Upper lobe of left lung (tissue), 6 donors: ENCODE measurements at regions not wholly inside any gene's neighbourhood (a gene's known extent, or its start where the extent isn't known, plus 50 kb on each side); places are given as distances from the start of the nearest gene placed in this dataset.

Experiments
- ATAC-seq, 2 donors: fragments of 200-7000 bp; cut with Tn5 transposase; one replicate each; pipeline ENCODE4 v1.9.1; 2022; ENCODE audit warnings: mild to moderate bottlenecking in 2 of 2, moderate library complexity in 2 of 2; ENCODE audit not compliant: low FRiP score in 2 of 2
- DNase-seq, 2 donors: peaks; one replicate each; pipeline ENCODE4 v3.0.0-alpha.2; 2019 to 2020
- H3K27ac ChIP-seq, 4 donors: fragments of 200-600 bp; sonication (generic); one replicate each; pipeline ENCODE4 v1.5.1; 2016 to 2019
- H3K27me3 ChIP-seq, 4 donors: fragments of 200-600 bp; sonication (generic); one replicate each; pipeline ENCODE4 v1.5.1; 2017 to 2019
- H3K36me3 ChIP-seq, 4 donors: fragments of 200-600 bp; sonication (generic); one replicate each; pipeline ENCODE4 v1.5.1; 2016 to 2019
- H3K4me1 ChIP-seq, 4 donors: fragments of 200-600 bp; sonication (generic); one replicate each; pipeline ENCODE4 v1.5.1; 2018 to 2019
- H3K4me3 ChIP-seq, 4 donors: fragments of 200-600 bp; sonication (generic); one replicate each; pipeline ENCODE4 v1.5.1; 2017 to 2019; ENCODE audit warnings: mild to moderate bottlenecking in 2 of 4, moderate library complexity in 1 of 4
- H3K9me3 ChIP-seq, 4 donors: fragments of 200-600 bp; sonication (generic); one replicate each; pipeline ENCODE4 v1.5.1; 2018 to 2019
- EP300 ChIP-seq, 4 donors: sonication (generic); formaldehyde crosslinking; IDR thresholded peaks; one replicate each; pipeline ENCODE4 v1.5.1; 2017; ENCODE audit warnings: antibody characterized with exemption in 4 of 4, control low read depth in 2 of 4
- POLR2A ChIP-seq, 4 donors: fragments of 450-650 bp; IDR thresholded peaks; one replicate each; pipeline ENCODE4 v1.5.1; 2016 to 2017; ENCODE audit warnings: antibody characterized with exemption in 4 of 4, mild to moderate bottlenecking in 2 of 4
- POLR2AphosphoS5 ChIP-seq, 2 donors: sonication (generic); formaldehyde crosslinking; IDR thresholded peaks; one replicate each; pipeline ENCODE4 v1.5.1; 2017; ENCODE audit warnings: antibody characterized with exemption in 2 of 2
- WGBS, 2 donors: methylation state at CpG; one replicate each; pipeline ENCODE4 v1.1.5; 2017 to 2018; 5-methylcytosine and 5-hydroxymethylcytosine counted together
- TF ChIP-seq, protein P1 (sequence below), 6 experiments: fragments of 450-650 bp in 4 of 6; fragments of 200-600 bp in 2 of 6; sonication (generic) in 2 of 6; IDR thresholded peaks; one replicate each; pipeline ENCODE4 v1.5.1; 2016 to 2019; ENCODE audit warnings: antibody characterized with exemption in 6 of 6
- donor health status: DM: no; HTN: no; CAD: no; lungs with moderate emphysema.
- donor health status: DM: no; HTN: yes; CAD: no; lungs with severe emphysema.

- no peaks in the 10 kb centered on the region for H3K27me3 ChIP-seq
- DNase-seq (no peak), ATAC-seq (no peak)
- no peaks in the 10 kb centered on the region for H3K36me3 ChIP-seq
- WGBS, 2 donors: 68 to 73% methylated on average over 8 of the region's 8 CpGs
- no peak for TF ChIP-seq POLR2A (IDR thresholded peaks at IDR 0.05)
- TF ChIP-seq, protein P1, sequence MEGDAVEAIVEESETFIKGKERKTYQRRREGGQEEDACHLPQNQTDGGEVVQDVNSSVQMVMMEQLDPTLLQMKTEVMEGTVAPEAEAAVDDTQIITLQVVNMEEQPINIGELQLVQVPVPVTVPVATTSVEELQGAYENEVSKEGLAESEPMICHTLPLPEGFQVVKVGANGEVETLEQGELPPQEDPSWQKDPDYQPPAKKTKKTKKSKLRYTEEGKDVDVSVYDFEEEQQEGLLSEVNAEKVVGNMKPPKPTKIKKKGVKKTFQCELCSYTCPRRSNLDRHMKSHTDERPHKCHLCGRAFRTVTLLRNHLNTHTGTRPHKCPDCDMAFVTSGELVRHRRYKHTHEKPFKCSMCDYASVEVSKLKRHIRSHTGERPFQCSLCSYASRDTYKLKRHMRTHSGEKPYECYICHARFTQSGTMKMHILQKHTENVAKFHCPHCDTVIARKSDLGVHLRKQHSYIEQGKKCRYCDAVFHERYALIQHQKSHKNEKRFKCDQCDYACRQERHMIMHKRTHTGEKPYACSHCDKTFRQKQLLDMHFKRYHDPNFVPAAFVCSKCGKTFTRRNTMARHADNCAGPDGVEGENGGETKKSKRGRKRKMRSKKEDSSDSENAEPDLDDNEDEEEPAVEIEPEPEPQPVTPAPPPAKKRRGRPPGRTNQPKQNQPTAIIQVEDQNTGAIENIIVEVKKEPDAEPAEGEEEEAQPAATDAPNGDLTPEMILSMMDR (IDR thresholded peaks at IDR 0.05): no peak
- no peak for TF ChIP-seq POLR2AphosphoS5 (IDR thresholded peaks at IDR 0.05)
- TF ChIP-seq EP300 (IDR thresholded peaks at IDR 0.05): no peak
- no peak overlapping the region for H3K4me3 ChIP-seq
- no peaks in the 10 kb centered on the region for H3K4me1 ChIP-seq
- peaks cover 0 to 4% (median 0%) of the 10 kb centered on the region in 4 donors for H3K9me3 ChIP-seq
- H3K27ac ChIP-seq: no peak overlapping the region
Observed at GRCh38 chr10:89929282-89930026, 228.1 kb downstream of the KIF20B start.

DNA sequence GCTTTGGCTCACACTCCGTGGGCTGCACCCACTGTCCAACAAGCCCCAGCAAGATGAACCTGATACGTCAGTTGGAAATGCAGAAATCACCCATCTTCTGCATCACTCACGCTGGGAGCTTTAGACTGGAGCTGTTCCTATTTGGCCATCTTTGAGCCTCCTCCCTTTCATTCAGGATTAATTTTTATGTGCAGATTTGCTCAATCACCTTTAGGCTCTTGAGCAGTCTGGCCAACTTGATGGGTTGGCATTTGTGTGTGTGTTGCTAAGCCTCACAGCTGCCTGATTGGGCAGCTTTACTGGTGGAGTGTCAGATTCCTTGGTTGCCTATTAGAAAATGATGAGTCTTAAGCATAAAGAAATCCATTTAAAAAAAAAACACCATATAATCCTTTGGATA, 236.1 kb downstream of the KIF20B start:
- TF ChIP-seq, protein P1 (IDR thresholded peaks at IDR 0.05): no peak
- TF ChIP-seq POLR2AphosphoS5 (IDR thresholded peaks at IDR 0.05) (no peak), EP300 (IDR thresholded peaks at IDR 0.05) (no peak), POLR2A (IDR thresholded peaks at IDR 0.05) (no peak)
- Histone ChIP-seq H3K4me3 (no peak overlapping the region), H3K9me3 (no peaks in the 10 kb centered on the region), H3K36me3 (no peaks in the 10 kb centered on the region), H3K4me1 (no peaks in the 10 kb centered on the region), H3K27ac (no peak overlapping the region), H3K27me3 (no peaks in the 10 kb centered on the region)
- WGBS, 2 donors: 90 to 100% methylated on average over 3 of the region's 3 CpGs
- DNase-seq: no peak
- ATAC-seq: no peak

- DNase-seq (no peak), ATAC-seq (no peak)
- Histone ChIP-seq H3K4me1 (no peaks in the 10 kb centered on the region), H3K27ac (no peak overlapping the region), H3K27me3 (no peaks in the 10 kb centered on the region), H3K4me3 (no peak overlapping the region), H3K9me3 (no peaks in the 10 kb centered on the region), H3K36me3 (no peaks in the 10 kb centered on the region)
- WGBS, 2 donors: 93 to 100% methylated on average over 1 of the region's 1 CpG
- TF ChIP-seq EP300 (IDR thresholded peaks at IDR 0.05): no peak
- TF ChIP-seq, protein P1 (IDR thresholded peaks at IDR 0.05): no peak
- TF ChIP-seq POLR2A (IDR thresholded peaks at IDR 0.05): no peak
- TF ChIP-seq POLR2AphosphoS5 (IDR thresholded peaks at IDR 0.05): no peak
Observed at GRCh38 chr10:89940076-89940475, 238.7 kb downstream of the KIF20B start.

- TF ChIP-seq POLR2AphosphoS5 (IDR thresholded peaks at IDR 0.05) (no peak), POLR2A (IDR thresholded peaks at IDR 0.05) (no peak), EP300 (IDR thresholded peaks at IDR 0.05) (no peak)
- Histone ChIP-seq H3K36me3 (no peaks in the 10 kb centered on the region), H3K4me3 (no peak overlapping the region), H3K27me3 (no peaks in the 10 kb centered on the region), H3K27ac (no peak overlapping the region), H3K9me3 (no peaks in the 10 kb centered on the region), H3K4me1 (peaks cover 0 to 3% (median 0%) of the 10 kb centered on the region in 4 donors)
- ATAC-seq (no peak), DNase-seq (no peak)
- 88 to 94% methylated on average over 1 of the region's 1 CpG for WGBS, 2 donors
Observed at GRCh38 chr10:89942217-89942616, 240.8 kb downstream of the KIF20B start.

DNA sequence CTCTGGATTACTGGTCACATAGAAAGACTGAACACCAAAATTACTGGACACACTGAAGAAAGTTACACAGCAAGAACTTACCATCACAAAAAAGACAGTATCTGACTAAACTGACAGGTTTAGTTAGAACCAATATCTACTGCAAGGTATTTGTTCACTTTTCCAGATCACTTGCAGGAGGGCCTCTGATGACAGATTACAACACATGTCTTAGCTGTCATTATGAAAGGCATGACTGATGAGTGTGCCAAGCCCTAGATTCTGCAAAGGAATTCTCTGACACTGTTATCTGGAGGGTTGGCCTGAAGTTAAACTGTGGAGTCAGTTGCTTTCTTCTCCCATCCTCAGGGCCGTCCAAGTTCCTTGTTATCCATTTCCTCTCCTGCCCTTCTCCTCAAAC, 242.7 kb downstream of the KIF20B start:
- Histone ChIP-seq H3K4me1 (peaks cover 0 to 3% (median 0%) of the 10 kb centered on the region in 4 donors), H3K9me3 (no peaks in the 10 kb centered on the region), H3K4me3 (no peak overlapping the region), H3K27me3 (no peaks in the 10 kb centered on the region), H3K36me3 (no peaks in the 10 kb centered on the region), H3K27ac (no peak overlapping the region)
- TF ChIP-seq POLR2AphosphoS5 (IDR thresholded peaks at IDR 0.05) (no peak), POLR2A (IDR thresholded peaks at IDR 0.05) (no peak), EP300 (IDR thresholded peaks at IDR 0.05) (no peak)
- TF ChIP-seq, protein P1 (IDR thresholded peaks at IDR 0.05): no peak
- ATAC-seq (no peak), DNase-seq (no peak)
- 59 to 65% methylated on average over 1 of the region's 1 CpG for WGBS, 2 donors
